B cell (primary cell): ENCODE measurements at regions not wholly inside any gene's neighbourhood (a gene's known extent, or its start where the extent isn't known, plus 50 kb on each side); places are given as distances from the start of the nearest gene placed in this dataset.
A peak's percentile ranks its signal among the peaks of the same experiment; 100 is the strongest.

Experiments
- EZH2 ChIP-seq: IDR thresholded peaks from 2 replicates; pipeline ENCODE4 v1.6.1; 2012; ENCODE audit warnings: borderline replicate concordance, low read depth, mild to moderate bottlenecking, moderate library complexity, low read length; ENCODE audit not compliant: insufficient read depth, poor library complexity, severe bottlenecking
- TF ChIP-seq, protein P1 (sequence below): fragments of 200-600 bp; IDR thresholded peaks from one replicate; pipeline ENCODE4 v1.8.0; 2022; ENCODE audit warnings: antibody characterized with exemption, mild to moderate bottlenecking

DNA sequence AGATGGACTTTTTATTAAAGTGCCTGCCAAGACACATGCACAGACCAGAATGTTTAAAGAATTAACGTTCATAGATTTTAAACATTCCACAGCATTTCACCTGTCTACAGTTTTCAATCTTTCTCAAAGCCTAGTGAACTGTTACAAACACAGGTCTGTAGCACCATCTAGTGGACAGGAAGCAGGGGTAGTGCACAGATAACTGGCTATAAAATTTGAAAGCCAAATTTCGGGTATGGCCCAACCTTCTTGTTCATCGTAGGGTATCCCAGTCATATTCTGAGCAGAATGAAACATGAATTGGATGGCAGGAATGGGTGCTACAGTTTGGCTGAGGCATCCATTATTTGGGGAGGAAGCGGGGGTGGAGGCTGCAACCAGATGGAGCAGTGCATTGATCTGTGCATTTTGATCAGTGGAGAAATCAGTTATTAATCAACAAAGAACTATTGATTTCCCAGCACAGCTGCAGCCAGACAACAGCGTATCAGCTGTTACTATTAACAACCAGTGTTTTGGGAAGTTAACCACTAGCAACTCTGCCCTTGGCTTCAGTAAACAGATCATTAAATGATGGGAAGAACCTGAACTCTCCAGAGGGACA, 56.1 kb upstream of the B3GAT2 start:
- TF ChIP-seq, protein P1, sequence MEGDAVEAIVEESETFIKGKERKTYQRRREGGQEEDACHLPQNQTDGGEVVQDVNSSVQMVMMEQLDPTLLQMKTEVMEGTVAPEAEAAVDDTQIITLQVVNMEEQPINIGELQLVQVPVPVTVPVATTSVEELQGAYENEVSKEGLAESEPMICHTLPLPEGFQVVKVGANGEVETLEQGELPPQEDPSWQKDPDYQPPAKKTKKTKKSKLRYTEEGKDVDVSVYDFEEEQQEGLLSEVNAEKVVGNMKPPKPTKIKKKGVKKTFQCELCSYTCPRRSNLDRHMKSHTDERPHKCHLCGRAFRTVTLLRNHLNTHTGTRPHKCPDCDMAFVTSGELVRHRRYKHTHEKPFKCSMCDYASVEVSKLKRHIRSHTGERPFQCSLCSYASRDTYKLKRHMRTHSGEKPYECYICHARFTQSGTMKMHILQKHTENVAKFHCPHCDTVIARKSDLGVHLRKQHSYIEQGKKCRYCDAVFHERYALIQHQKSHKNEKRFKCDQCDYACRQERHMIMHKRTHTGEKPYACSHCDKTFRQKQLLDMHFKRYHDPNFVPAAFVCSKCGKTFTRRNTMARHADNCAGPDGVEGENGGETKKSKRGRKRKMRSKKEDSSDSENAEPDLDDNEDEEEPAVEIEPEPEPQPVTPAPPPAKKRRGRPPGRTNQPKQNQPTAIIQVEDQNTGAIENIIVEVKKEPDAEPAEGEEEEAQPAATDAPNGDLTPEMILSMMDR = peak; percentile 84
- TF ChIP-seq EZH2 = no peak
